Vagina (tissue), 2 donors: ENCODE measurements at regions not wholly inside any gene's neighbourhood (a gene's known extent, or its start where the extent isn't known, plus 50 kb on each side); places are given as distances from the start of the nearest gene placed in this dataset.

Source experiments
- DNase-seq, 2 donors: peaks; one replicate each; pipeline ENCODE4 v3.0.0-alpha.2; 2017; ENCODE audit errors: extremely low spot score in 2 of 2
- H3K27ac ChIP-seq: fragments of 200-600 bp; sonication (generic); one replicate; pipeline ENCODE4 v1.5.1; 2019
- H3K27me3 ChIP-seq: fragments of 200-600 bp; sonication (generic); one replicate; pipeline ENCODE4 v1.5.1; 2019
- H3K36me3 ChIP-seq, 2 donors: fragments of 200-600 bp; sonication (generic); one replicate each; pipeline ENCODE4 v1.5.1; 2017 to 2019
- H3K4me1 ChIP-seq: fragments of 200-600 bp; sonication (generic); one replicate; pipeline ENCODE4 v1.5.1; 2019
- H3K4me3 ChIP-seq, 2 donors: fragments of 200-600 bp; sonication (generic); 1 replicate in 1 of 2; 2 replicates in 1 of 2; pipeline ENCODE4 v1.5.1; 2016 to 2019
- H3K9me3 ChIP-seq: fragments of 200-600 bp; sonication (generic); one replicate; pipeline ENCODE4 v1.5.1; 2019
- POLR2A ChIP-seq, 2 donors: fragments of 450-650 bp; IDR thresholded peaks; one replicate each; pipeline ENCODE4 v1.6.1; 2017; ENCODE audit warnings: antibody characterized with exemption in 2 of 2, mild to moderate bottlenecking in 2 of 2, moderate library complexity in 2 of 2
- POLR2AphosphoS5 ChIP-seq, 2 donors: sonication (generic); formaldehyde crosslinking; IDR thresholded peaks; one replicate each; pipeline ENCODE4 v1.9.0; 2017; ENCODE audit warnings: antibody characterized with exemption in 2 of 2, mild to moderate bottlenecking in 2 of 2, low read depth in 1 of 2; ENCODE audit not compliant: insufficient read depth in 1 of 2
- intact Hi-C: fragments of 100-400 bp; cut with DNase I; formaldehyde crosslinking; loops from one replicate; pipeline ENCODE4 v1.15.1; 2023
- TF ChIP-seq, protein P1 (sequence below), 3 experiments: fragments of 450-650 bp in 2 of 3; fragments of 200-600 bp in 1 of 3; sonication (generic) in 1 of 3; IDR thresholded peaks; one replicate each; pipeline ENCODE4 v1.5.1; 2017 to 2019; ENCODE audit warnings: antibody characterized with exemption in 3 of 3, mild to moderate bottlenecking in 2 of 3, moderate library complexity in 2 of 3

GRCh38 chr21:35622612-35623011 lies 437.7 kb downstream of the SETD4 start:
- Histone ChIP-seq H3K36me3 (no peaks in the 10 kb centered on the region), H3K27ac (no peak overlapping the region), H3K4me3 (no peak overlapping the region), H3K9me3 (no peaks in the 10 kb centered on the region), H3K4me1 (no peaks in the 10 kb centered on the region), H3K27me3 (no peaks in the 10 kb centered on the region)
- DNase-seq = no peak
- TF ChIP-seq, protein P1, sequence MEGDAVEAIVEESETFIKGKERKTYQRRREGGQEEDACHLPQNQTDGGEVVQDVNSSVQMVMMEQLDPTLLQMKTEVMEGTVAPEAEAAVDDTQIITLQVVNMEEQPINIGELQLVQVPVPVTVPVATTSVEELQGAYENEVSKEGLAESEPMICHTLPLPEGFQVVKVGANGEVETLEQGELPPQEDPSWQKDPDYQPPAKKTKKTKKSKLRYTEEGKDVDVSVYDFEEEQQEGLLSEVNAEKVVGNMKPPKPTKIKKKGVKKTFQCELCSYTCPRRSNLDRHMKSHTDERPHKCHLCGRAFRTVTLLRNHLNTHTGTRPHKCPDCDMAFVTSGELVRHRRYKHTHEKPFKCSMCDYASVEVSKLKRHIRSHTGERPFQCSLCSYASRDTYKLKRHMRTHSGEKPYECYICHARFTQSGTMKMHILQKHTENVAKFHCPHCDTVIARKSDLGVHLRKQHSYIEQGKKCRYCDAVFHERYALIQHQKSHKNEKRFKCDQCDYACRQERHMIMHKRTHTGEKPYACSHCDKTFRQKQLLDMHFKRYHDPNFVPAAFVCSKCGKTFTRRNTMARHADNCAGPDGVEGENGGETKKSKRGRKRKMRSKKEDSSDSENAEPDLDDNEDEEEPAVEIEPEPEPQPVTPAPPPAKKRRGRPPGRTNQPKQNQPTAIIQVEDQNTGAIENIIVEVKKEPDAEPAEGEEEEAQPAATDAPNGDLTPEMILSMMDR (IDR thresholded peaks at IDR 0.05) = no peak
- TF ChIP-seq POLR2A (IDR thresholded peaks at IDR 0.05) (no peak), POLR2AphosphoS5 (IDR thresholded peaks at IDR 0.05; ENCODE audit: insufficient read depth in 1 of 2, low read depth in 1 of 2) (no peak)
- intact Hi-C loops = no loop called here

- no peak for DNase-seq
- intact Hi-C loops = no loop called here
- Histone ChIP-seq H3K4me1 (no peaks in the 10 kb centered on the region), H3K27ac (no peak overlapping the region), H3K27me3 (no peaks in the 10 kb centered on the region), H3K36me3 (no peaks in the 10 kb centered on the region), H3K4me3 (no peak overlapping the region), H3K9me3 (no peaks in the 10 kb centered on the region)
- TF ChIP-seq POLR2A (IDR thresholded peaks at IDR 0.05) (no peak), POLR2AphosphoS5 (IDR thresholded peaks at IDR 0.05; ENCODE audit: insufficient read depth in 1 of 2, low read depth in 1 of 2) (no peak)
- TF ChIP-seq, protein P1 (IDR thresholded peaks at IDR 0.05) = no peak
These were observed 441.1 kb downstream of the SETD4 start for GRCh38 chr21:35619184-35619583.

- no peak for DNase-seq
- H3K27me3 ChIP-seq = no peaks in the 10 kb centered on the region
- H3K36me3 ChIP-seq = no peaks in the 10 kb centered on the region
- H3K9me3 ChIP-seq = no peaks in the 10 kb centered on the region
- intact Hi-C loops = no loop called here
- H3K27ac ChIP-seq = no peak overlapping the region
- no peak overlapping the region for H3K4me3 ChIP-seq
- no peaks in the 10 kb centered on the region for H3K4me1 ChIP-seq
- TF ChIP-seq POLR2AphosphoS5 (IDR thresholded peaks at IDR 0.05; ENCODE audit: insufficient read depth in 1 of 2, low read depth in 1 of 2) (no peak), POLR2A (IDR thresholded peaks at IDR 0.05) (no peak)
- TF ChIP-seq, protein P1 (IDR thresholded peaks at IDR 0.05) = no peak
These were observed 442.8 kb downstream of the SETD4 start for GRCh38 chr21:35617491-35617890.

- Histone ChIP-seq H3K27ac (no peak overlapping the region), H3K9me3 (no peaks in the 10 kb centered on the region), H3K27me3 (no peaks in the 10 kb centered on the region), H3K4me3 (no peak overlapping the region), H3K36me3 (no peaks in the 10 kb centered on the region), H3K4me1 (no peaks in the 10 kb centered on the region)
- TF ChIP-seq, protein P1 (IDR thresholded peaks at IDR 0.05) = peak in 1 of 3 experiments; percentile 48
- no peak for TF ChIP-seq POLR2A (IDR thresholded peaks at IDR 0.05)
- DNase-seq = no peak
- intact Hi-C loops = no loop called here
These were observed 444.2 kb downstream of the SETD4 start for GRCh38 chr21:35616090-35616489.

DNA sequence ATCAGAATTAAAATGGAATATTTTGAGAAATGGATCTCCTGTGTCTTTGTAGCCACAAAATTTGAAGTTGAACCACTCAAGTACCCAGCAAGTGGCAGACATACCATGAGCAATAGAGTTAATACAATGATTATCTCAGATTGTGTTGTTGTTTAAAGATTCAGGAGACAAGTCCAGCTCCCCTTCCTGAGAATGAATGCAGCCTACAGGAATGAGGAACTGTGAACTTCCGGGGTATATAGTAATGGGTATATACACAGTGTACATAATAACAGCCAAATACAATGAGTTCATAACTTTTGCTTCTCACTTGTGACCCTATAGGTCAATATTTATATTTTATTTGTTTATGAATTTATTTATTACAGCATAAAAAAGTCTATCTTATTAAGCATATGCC lies 445.0 kb downstream of the SETD4 start:
- Histone ChIP-seq H3K27me3 (no peaks in the 10 kb centered on the region), H3K4me3 (no peak overlapping the region), H3K27ac (no peak overlapping the region), H3K9me3 (no peaks in the 10 kb centered on the region), H3K36me3 (no peaks in the 10 kb centered on the region), H3K4me1 (no peaks in the 10 kb centered on the region)
- intact Hi-C loops = no loop called here
- DNase-seq = no peak
- TF ChIP-seq, protein P1 (IDR thresholded peaks at IDR 0.05) = no peak
- TF ChIP-seq POLR2A (IDR thresholded peaks at IDR 0.05) (no peak), POLR2AphosphoS5 (IDR thresholded peaks at IDR 0.05; ENCODE audit: insufficient read depth in 1 of 2, low read depth in 1 of 2) (no peak)
